HEK293 (cell line): ENCODE measurements at regions not wholly inside any gene's neighbourhood (a gene's known extent, or its start where the extent isn't known, plus 50 kb on each side); places are given as distances from the start of the nearest gene placed in this dataset.

Experiments
- ZNF274 ChIP-seq, 2 experiments: fragments of 200-500 bp in 1 of 2; fragments of 450-650 bp in 1 of 2; sonication (Bioruptor generic) in 1 of 2; formaldehyde crosslinking in 1 of 2; IDR thresholded peaks; 2 replicates each; pipeline versions ENCODE4 v1.5.1 to v1.6.1; 2014 to 2016; ENCODE audit warnings: borderline replicate concordance in 1 of 2, inconsistent platforms in 1 of 2, low read length in 1 of 2, missing biosample characterization in 1 of 2, missing genetic modification characterization in 1 of 2
- ZNF404 ChIP-seq: fragments of 450-650 bp; formaldehyde crosslinking; IDR thresholded peaks from 2 replicates; pipeline ENCODE4 v1.5.1; 2017; ENCODE audit warnings: missing biosample characterization, missing genetic modification characterization
- ZNF549 ChIP-seq: fragments of 450-650 bp; IDR thresholded peaks from 2 replicates; pipeline ENCODE4 v1.5.1; 2018; ENCODE audit warnings: missing biosample characterization, missing genetic modification characterization, mild to moderate bottlenecking, inconsistent platforms, moderate library complexity
- ZNF629 ChIP-seq: fragments of 450-650 bp; formaldehyde crosslinking; IDR thresholded peaks from 2 replicates; pipeline ENCODE4 v1.5.1; 2017; ENCODE audit warnings: missing biosample characterization, missing genetic modification characterization

- TF ChIP-seq ZNF274 (IDR thresholded peaks at IDR 0.05; ENCODE audit: low read length): no peak
- TF ChIP-seq ZNF274 (tag by site-specific recombination; IDR thresholded peaks at IDR 0.05; ENCODE audit: borderline replicate concordance): no peak
- no peak for TF ChIP-seq ZNF629 (tag by site-specific recombination)
- TF ChIP-seq ZNF549 (tag by site-specific recombination): no peak
- no peak for TF ChIP-seq ZNF404
These were observed 271.5 kb upstream of the COL8A1 start for GRCh38 chr3:99366663-99367429.
